ENCODE measurements at regions not wholly inside any gene's neighbourhood (a gene's known extent, or its start where the extent isn't known, plus 50 kb on each side); places are given as distances from the start of the nearest gene placed in this dataset.

GRCh38 chr9:79257790-79258351 is 313.9 kb upstream of the TLE4 start:
- no peaks in the 10 kb centered on the region for H3K9me3 ChIP-seq (ENCODE audit: control insufficient read depth, insufficient read depth, low read length)
- no peak for TF ChIP-seq CTCF (IDR thresholded peaks at IDR 0.05)
- intact Hi-C loops (cut with micrococcal nuclease): no loop called here
- DNase-seq: no peak
- H3K27me3 Mint-ChIP-seq (ENCODE audit: low read depth in 2 of 2): peaks cover 11 to 12% of the 10 kb centered on the region in 2 donors
- WGBS (ENCODE audit: insufficient coverage): 72% methylated on average over 21 of the region's 21 CpGs
- H3K4me1 ChIP-seq (ENCODE audit: control insufficient read depth, insufficient read depth, low read length): no peaks in the 10 kb centered on the region
- no peak overlapping the region for H3K4me3 ChIP-seq (ENCODE audit: low read length)
- H3K27ac ChIP-seq (ENCODE audit: low read length): no peak overlapping the region
- no peak overlapping the region for H3K27ac Mint-ChIP-seq
- H3K27me3 ChIP-seq (ENCODE audit: control insufficient read depth, insufficient read depth, low read length): peaks cover 4% of the 10 kb centered on the region
- no peaks in the 10 kb centered on the region for H3K4me1 Mint-ChIP-seq
- ATAC-seq: no peak
- no peaks in the 10 kb centered on the region for H3K36me3 Mint-ChIP-seq
- no peaks in the 10 kb centered on the region for H3K9me3 Mint-ChIP-seq
- no peak overlapping the region for H3K4me3 Mint-ChIP-seq
- H3K36me3 ChIP-seq (ENCODE audit: control insufficient read depth, insufficient read depth, low read length): no peaks in the 10 kb centered on the region

GRCh38 chr9:79259858-79260257 is 311.9 kb upstream of the TLE4 start:
- no peak for DNase-seq
- Histone ChIP-seq H3K4me1 (ENCODE audit: control insufficient read depth, insufficient read depth, low read length) (no peaks in the 10 kb centered on the region), H3K4me3 (ENCODE audit: low read length) (no peak overlapping the region), H3K36me3 (ENCODE audit: control insufficient read depth, insufficient read depth, low read length) (no peaks in the 10 kb centered on the region), H3K27ac (ENCODE audit: low read length) (no peak overlapping the region), H3K9me3 (ENCODE audit: control insufficient read depth, insufficient read depth, low read length) (no peaks in the 10 kb centered on the region), H3K27me3 (ENCODE audit: control insufficient read depth, insufficient read depth, low read length) (peaks cover 4% of the 10 kb centered on the region)
- Mint-ChIP-seq H3K4me3 (no peak overlapping the region), H3K9me3 (no peaks in the 10 kb centered on the region), H3K4me1 (no peaks in the 10 kb centered on the region), H3K36me3 (no peaks in the 10 kb centered on the region), H3K27ac (no peak overlapping the region), H3K27me3 (ENCODE audit: low read depth in 2 of 2) (peaks cover 13 to 24% of the 10 kb centered on the region in 2 donors)
- intact Hi-C loops (cut with micrococcal nuclease): no loop called here
- TF ChIP-seq CTCF (IDR thresholded peaks at IDR 0.05): no peak
- no peak for ATAC-seq
- 9% methylated on average over 4 of the region's 4 CpGs for WGBS (ENCODE audit: insufficient coverage)

GRCh38 chr9:79263628-79264027 is 308.1 kb upstream of the TLE4 start:
- H3K36me3 ChIP-seq (ENCODE audit: control insufficient read depth, insufficient read depth, low read length): no peaks in the 10 kb centered on the region
- H3K27me3 ChIP-seq (ENCODE audit: control insufficient read depth, insufficient read depth, low read length): no peaks in the 10 kb centered on the region
- H3K27ac Mint-ChIP-seq: no peak overlapping the region
- TF ChIP-seq CTCF (IDR thresholded peaks at IDR 0.05): no peak
- no peak overlapping the region for H3K27ac ChIP-seq (ENCODE audit: low read length)
- no peak overlapping the region for H3K4me3 Mint-ChIP-seq
- DNase-seq (no peak), ATAC-seq (no peak)
- WGBS (ENCODE audit: insufficient coverage): 67% methylated on average over 1 of the region's 1 CpG
- no peaks in the 10 kb centered on the region for H3K36me3 Mint-ChIP-seq
- H3K4me1 Mint-ChIP-seq: no peaks in the 10 kb centered on the region
- intact Hi-C loops (cut with micrococcal nuclease): no loop called here
- no peak overlapping the region for H3K4me3 ChIP-seq (ENCODE audit: low read length)
- H3K27me3 Mint-ChIP-seq (ENCODE audit: low read depth in 2 of 2): peaks cover 16 to 22% of the 10 kb centered on the region in 2 donors
- no peaks in the 10 kb centered on the region for H3K9me3 Mint-ChIP-seq
- H3K9me3 ChIP-seq (ENCODE audit: control insufficient read depth, insufficient read depth, low read length): no peaks in the 10 kb centered on the region
- no peaks in the 10 kb centered on the region for H3K4me1 ChIP-seq (ENCODE audit: control insufficient read depth, insufficient read depth, low read length)

GRCh38 chr9:79264041-79264440 is 307.7 kb upstream of the TLE4 start:
- no peaks in the 10 kb centered on the region for H3K4me1 ChIP-seq (ENCODE audit: control insufficient read depth, insufficient read depth, low read length)
- ATAC-seq (no peak), DNase-seq (no peak)
- H3K9me3 Mint-ChIP-seq: no peaks in the 10 kb centered on the region
- no peak overlapping the region for H3K27ac ChIP-seq (ENCODE audit: low read length)
- H3K27me3 ChIP-seq (ENCODE audit: control insufficient read depth, insufficient read depth, low read length): no peaks in the 10 kb centered on the region
- H3K36me3 ChIP-seq (ENCODE audit: control insufficient read depth, insufficient read depth, low read length): no peaks in the 10 kb centered on the region
- H3K27ac Mint-ChIP-seq: no peak overlapping the region
- intact Hi-C loops (cut with micrococcal nuclease): no loop called here
- no peaks in the 10 kb centered on the region for H3K36me3 Mint-ChIP-seq
- H3K9me3 ChIP-seq (ENCODE audit: control insufficient read depth, insufficient read depth, low read length): no peaks in the 10 kb centered on the region
- H3K4me1 Mint-ChIP-seq: no peaks in the 10 kb centered on the region
- peaks cover 16 to 18% of the 10 kb centered on the region in 2 donors for H3K27me3 Mint-ChIP-seq (ENCODE audit: low read depth in 2 of 2)
- H3K4me3 Mint-ChIP-seq: no peak overlapping the region
- H3K4me3 ChIP-seq (ENCODE audit: low read length): no peak overlapping the region
- no peak for TF ChIP-seq CTCF (IDR thresholded peaks at IDR 0.05)
